Stimulated activated naive CD4-positive, alpha-beta T cell (primary cell): ENCODE measurements at regions not wholly inside any gene's neighbourhood (a gene's known extent, or its start where the extent isn't known, plus 50 kb on each side); places are given as distances from the start of the nearest gene placed in this dataset.
"Not testable (repeated sequence)": the region's sequence is repeated elsewhere in the genome, so short reads cannot be mapped to it uniquely, and the experiment has no call there.

Experiments used
- DNase-seq, 6 experiments: peaks; one replicate each; lab custom pipeline; 2025; lab: John Stamatoyannopoulos, UW

DNA sequence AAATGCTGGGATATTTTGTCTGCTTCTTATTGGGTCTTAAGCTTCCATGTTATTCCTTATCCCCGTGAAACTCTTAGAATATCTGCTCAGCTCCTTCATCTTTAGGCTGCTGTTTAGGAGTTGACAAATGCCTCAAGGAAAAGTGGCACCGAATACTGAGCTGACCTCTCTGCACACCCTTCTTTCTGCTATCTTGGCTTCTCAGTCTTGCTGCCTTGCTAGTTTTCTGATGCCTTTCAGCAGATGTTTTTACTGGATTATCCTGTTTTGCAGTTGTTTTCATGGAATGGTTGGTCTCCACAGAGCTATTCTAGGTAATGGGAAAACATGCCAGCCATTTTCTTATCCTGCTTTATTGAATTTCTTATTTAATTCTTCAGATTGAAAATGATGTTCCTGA is 86.3 kb downstream of the GYPE start:
- DNase-seq, result no peak

DNA sequence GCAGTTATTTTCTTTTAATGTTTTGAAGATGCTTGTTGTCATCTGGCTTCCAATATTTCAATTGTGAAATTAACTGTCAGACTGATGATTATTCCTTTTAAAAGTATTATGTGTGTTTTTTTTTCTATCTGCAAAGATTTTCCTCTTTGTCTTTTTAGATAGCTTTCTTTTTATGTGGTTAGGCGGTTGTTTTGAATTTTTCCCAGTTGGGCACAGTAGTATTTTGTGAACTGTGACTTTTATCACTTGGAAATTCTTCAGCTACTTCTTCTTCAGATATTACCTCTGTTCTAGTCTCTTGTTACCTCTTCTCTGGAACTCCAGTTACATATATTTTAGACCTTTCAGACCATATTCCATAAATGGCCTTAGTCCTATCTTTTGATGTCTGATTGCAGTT is 87.5 kb downstream of the GYPE start:
- DNase-seq, result not testable (repeated sequence)

DNA sequence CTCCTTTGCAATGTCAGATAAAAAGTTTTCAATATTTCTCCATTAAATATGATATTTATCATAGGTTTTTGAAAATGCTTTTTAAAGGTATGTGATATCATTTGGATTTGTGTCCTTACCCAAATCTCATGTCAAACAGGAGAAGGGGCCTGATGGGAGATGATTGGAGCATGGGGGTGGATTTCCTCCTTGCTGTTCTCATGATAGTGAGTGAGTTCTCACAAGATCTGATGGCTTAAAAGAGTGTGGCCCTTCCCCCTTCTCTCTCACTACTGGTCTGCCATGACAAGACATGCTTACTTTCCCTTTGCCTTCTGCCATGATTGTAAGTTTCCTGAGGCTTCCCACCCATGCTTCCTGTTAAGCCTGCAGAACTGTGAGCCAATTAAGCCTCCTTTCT is 90.0 kb downstream of the GYPE start:
- not testable (repeated sequence) for DNase-seq

DNA sequence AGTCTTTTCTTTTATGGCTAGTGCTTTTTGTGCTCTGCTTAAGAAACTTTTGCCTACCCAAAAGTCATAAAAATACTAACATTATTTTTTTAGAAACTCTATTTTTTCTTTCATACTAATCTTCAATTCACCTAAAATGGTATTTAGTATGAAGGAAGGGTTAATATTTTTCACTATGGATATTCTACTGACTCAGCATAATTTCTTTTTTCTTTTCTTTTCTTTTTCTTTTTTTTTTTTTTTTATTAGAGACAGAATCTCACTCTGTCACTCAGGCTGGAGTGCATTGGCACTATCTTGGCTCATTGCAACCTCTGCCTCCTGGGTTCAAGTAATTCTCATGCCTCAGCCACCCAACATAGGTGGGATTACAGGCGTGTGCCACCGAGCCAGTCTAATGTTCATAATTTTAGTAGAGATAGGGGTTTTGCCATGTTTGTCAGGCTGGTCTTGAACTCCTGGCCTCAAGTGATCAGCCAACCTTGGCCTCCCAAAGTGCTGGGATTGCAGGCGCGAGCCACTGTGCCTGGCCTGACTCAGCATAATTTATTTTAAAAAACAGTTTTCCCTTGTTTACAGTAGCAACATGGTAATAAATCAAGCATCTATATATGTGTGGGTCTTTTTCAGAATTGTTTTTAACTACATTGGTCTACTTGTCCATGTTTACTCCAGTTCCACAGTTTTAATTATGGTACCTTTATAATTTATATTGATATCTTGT is 91.8 kb downstream of the GYPE start:
- not testable (repeated sequence) for DNase-seq

DNA sequence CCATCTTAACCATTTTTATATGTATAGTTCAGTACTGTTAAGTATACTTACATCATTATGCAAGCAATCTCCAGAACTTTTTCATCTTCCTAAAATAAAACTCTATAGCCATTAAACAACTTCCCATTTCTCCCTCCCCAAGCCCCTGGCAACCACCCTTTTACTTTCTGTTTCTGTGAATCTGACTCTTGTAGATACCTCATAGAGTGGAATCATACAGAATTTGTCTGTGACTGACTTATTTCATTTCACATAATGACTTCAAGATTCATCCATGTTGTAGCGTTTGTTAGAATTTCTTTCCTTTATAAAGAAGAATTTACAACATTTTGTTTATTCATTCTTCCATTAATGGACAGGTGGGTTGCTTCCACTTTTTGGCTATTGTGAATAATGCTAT is 91.2 kb upstream of the FREM3 start:
- DNase-seq, result not testable (repeated sequence)

DNA sequence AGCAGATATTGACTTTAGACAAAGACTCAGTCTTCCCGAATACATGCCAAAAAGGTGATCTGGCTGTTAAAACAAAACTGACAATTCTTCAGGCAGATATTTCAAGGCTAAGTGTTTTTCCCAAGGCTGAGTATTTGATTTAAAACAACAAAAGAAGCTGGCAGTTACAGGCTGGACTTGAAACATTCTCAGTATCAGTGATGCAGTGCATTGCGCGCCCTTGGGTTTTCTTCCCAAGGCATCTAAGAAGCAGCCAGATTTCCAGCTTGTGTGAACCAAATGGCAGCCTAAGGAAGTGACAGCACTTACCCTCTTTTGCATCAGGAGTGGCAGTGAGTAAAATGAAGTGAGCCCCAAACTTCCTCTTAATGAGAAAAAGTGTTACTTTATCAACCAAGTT is 90.0 kb upstream of the FREM3 start:
- not testable (repeated sequence) for DNase-seq

DNA sequence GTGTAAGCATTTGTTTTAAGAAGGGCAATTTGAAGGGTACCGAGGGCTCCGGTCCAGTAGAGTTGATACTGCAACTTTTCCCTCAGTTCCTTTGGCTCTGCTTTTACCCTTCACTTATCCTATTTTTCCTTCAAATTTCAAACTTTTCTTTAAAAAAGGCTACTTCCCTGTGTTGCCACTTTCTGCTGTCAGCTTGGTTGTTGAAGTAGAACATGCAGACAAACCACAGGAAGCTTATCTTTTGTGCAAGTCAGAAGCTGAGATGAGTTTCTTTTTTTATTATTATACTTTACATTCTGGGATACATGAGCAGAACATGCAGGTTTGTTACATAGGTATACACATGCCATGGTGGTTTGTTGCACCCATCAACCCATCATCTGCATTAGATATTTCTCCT is 89.1 kb upstream of the FREM3 start:
- not testable (repeated sequence) for DNase-seq

DNA sequence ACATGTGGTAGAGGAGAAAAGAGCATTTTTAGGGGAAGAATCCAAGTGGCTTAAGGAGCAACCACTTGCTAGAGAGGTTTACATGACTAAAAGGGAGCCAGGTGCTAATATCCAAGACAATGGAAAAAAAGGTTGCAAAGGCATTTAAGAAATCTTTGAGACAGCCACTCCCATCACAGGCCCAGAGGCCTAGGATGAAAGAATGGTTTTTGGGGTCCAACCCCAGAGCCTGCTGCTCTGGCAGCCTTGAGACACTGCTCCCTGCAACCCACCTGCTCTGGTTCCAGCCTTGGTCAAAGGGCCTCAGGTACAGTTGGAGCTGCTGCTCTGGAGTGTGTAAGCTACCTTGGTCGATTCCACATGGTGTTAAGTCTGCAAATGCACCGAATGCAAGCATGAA is 84.1 kb upstream of the FREM3 start:
- no peak for DNase-seq

DNA sequence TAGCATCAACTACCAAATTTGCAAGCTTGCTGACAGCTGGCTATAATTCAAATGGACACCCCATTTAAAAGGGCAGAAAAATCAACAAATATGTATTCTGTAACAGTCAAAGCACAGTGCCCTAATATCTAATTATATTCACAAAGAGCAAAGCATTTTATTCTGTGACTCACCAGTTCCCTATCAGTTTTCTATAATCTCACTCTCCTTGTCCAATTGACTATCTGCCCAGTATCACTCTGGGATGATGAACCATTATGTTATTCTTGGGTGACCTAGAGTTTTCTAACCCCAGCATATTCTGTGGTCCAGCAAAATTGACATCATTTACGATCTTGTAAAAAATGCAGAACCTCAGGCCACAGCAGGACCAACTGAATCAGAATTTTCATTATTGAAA is 82.0 kb upstream of the FREM3 start:
- DNase-seq, result no peak

DNA sequence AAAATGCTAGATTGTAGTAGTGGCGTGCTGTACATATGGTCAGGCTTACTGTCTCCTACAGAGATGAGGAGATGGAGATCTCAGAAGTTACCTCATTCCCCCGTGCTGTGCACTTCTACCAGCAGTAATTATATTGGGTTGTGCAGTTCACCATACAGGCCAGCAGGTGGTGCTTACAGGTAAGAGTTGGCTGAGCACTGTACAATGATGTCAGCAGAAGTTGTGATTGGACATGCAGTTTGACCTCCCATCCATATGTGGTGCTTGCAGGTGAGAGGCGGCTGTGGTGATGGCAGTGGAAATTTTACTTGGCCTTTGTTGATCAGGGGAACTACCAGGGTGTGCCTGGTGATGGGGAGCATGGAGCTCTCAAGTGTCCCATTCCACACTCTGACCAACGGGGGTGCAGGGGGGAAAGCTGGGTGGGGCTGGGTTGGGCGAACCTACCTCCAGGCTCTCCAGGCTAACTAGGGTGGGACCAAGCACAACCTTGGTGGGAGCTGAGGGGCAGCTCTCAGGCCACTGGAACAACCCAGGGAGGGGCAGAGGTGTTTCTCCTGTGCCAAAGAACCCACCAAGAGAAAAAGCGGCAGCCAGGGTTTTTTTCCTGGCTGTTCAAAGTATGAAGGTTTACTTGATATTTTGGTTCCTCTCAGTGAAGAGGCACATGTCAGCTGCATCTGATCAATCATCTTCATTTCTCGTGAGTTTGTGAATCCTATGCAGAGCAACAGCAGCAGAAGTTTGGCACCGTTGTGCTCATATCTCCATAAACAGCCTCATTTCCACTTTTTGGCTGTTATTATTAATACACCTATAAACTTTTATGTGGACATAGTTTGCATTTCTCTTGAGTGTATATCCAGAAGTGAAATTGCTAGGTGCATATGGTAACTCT is 73.8 kb upstream of the FREM3 start:
- peak in 2 of 6 experiments; percentile 0 for DNase-seq

DNA sequence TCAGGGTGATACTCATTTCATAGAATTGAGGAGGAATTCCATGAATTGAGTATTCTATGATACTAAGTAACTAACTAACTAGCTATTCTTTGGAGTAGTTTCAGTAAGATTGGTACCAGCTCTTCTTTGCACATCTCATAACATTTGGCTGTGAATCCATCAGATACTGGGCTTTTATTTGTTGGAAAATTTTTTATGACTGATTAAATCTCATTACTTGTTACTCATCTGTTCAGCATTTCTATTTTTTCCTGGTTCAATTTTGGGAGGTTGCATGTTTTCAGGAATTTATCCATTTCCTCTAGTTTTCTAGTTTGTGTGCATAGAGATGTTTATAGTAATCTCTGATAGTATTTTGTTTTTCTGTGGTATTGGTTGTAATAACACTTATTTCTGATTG is 70.8 kb upstream of the FREM3 start:
- no peak for DNase-seq

DNA sequence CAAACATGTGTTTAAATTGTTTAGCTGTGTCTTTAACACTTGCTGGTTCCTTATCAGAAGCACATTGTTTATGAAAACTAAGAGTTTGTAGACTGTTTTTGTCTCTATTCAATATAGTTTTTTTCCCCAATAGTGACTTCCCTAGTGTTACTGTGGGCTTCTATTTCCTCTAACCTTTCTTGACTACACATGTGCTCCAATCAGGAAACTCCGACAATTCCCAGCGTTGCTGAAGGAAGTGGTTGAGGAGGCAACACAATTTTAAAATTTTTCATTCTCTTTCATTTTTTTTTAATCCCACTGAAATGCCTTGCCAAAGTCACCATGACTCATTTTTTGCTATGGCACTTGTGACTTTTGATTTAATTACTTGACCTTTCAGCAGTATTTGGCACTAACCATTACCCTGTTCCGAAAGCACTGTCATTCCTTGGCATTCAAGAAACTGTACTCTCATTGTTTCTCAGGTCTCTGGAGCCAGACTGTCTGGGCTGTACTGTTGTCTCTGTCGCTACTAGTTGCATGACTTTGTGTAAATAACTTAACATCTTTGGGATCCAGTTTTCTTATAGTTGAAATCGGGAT is 67.6 kb upstream of the FREM3 start:
- no peak for DNase-seq

DNA sequence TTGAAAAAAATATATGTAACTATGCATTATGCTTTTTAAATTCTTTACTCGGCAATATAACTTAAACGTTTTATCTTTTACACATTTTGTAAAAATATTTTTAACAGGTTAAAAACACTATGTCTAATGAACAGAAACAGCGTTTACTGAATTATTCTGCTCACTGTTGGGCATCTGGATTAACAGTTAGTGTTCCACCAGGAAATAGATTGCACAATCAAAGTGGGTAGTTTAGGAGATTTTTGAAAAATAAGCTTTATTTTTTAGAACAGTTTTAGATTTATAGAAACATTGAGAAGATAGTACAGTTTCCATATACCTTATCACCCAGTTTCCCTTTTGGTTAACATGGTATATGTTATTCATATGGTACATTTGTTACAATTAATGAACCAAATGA is 63.1 kb upstream of the FREM3 start:
- no peak for DNase-seq

DNA sequence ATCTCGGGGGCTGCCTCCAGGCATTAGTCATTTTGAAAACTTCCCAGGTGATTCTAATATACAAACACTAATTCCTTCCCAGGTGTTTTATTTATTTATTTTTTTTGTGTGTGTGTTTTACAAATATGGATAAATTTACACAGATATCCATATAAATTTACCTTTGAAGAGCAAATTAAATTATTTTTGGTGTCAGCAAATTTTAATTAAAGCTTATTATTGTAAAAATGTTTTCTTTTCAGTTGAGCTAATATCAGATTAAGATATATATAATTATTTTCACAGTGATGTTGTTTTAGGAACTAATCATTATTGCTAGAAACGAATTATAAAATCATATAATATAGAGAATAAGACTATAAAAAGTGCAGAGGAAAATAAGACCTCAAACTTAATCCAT is 62.0 kb upstream of the FREM3 start:
- DNase-seq, result no peak
